HCT116 (cell line): ENCODE measurements at regions not wholly inside any gene's neighbourhood (a gene's known extent, or its start where the extent isn't known, plus 50 kb on each side); places are given as distances from the start of the nearest gene placed in this dataset.

ENCODE experiments used
- ATAC-seq: fragments of 200-7000 bp; cut with Tn5 transposase; 2 replicates; pipeline ENCODE4 v1.9.1; 2020; ENCODE audit warnings: mild to moderate bottlenecking, moderate library complexity
- BruUV-seq: library from RNA; stranded (reverse); fragments of 400-500 nt; replicated peaks from 2 replicates; lab custom pipeline; 2021; lab: Mats Ljungman, UMichigan
- CTCF ChIA-PET: fragments of 300-600 bp; sonication (Branson Sonifier 250); formaldehyde crosslinking; loops from one replicate; lab custom pipeline; 2021; ENCODE audit warnings: antibody characterized with exemption; lab: Charles Lee
- POLR2A ChIA-PET: fragments of 300-600, 350-600 bp; sonication (Branson Sonifier 250); formaldehyde crosslinking; loops from one replicate; lab custom pipeline; 2021; ENCODE audit warnings: antibody characterized with exemption; lab: Charles Lee
- RAD21 ChIA-PET, 2 experiments: fragments of 300-600 bp; sonication (Branson Sonifier 250); formaldehyde crosslinking; loops; one replicate each; lab custom pipeline; 2023; ENCODE audit warnings: low total read pairs in 2 of 2; ENCODE audit not compliant: uncharacterized antibody in 2 of 2, unreplicated experiment in 2 of 2, low non-redundant PET in 1 of 2; lab: Charles Lee
- DNase-seq: peaks from one replicate; pipeline ENCODE4 v3.0.0-alpha.2; 2010; ENCODE audit warnings: low read depth, low spot score
- H2AFZ ChIP-seq: fragments of 200-600 bp; shearing (Covaris generic), sonication (generic); 2 replicates; pipeline ENCODE4 v1.6.1; 2017; ENCODE audit warnings: low read depth, mixed run types, mixed read lengths, antibody characterized with exemption, low read length; ENCODE audit not compliant: poor library complexity, severe bottlenecking
- H3K27ac ChIP-seq: 2 replicates; pipeline ENCODE4 v1.5.1; 2012; ENCODE audit warnings: low read depth, low read length
- H3K27me3 ChIP-seq: fragments of 200-600 bp; sonication (generic); 2 replicates; pipeline ENCODE4 v1.6.1; 2016; ENCODE audit warnings: mixed run types, low read length, mixed read lengths; ENCODE audit not compliant: insufficient read depth
- H3K36me3 ChIP-seq, 2 experiments: fragments of 200-500 bp in 1 of 2; fragments of 200-600 bp in 1 of 2; sonication (Bioruptor generic) in 1 of 2; sonication (generic) in 1 of 2; 2 replicates each; pipeline versions ENCODE4 v1.5.1 to v1.6.1; 2014 to 2016; ENCODE audit warnings: low read length in 2 of 2, inconsistent platforms in 1 of 2, mixed read lengths in 1 of 2, mixed run types in 1 of 2; ENCODE audit not compliant: insufficient read depth in 2 of 2, control insufficient read depth in 1 of 2
- H3K4me1 ChIP-seq, 2 experiments: fragments of 200-600 bp in 1 of 2; sonication (generic) in 1 of 2; 2 replicates each; pipeline versions ENCODE4 v1.5.1 to v1.6.1; 2012 to 2017; ENCODE audit warnings: low read length in 2 of 2, inconsistent platforms in 1 of 2, mild to moderate bottlenecking in 1 of 2, mixed read lengths in 1 of 2, mixed run types in 1 of 2, moderate library complexity in 1 of 2; ENCODE audit not compliant: insufficient read depth in 2 of 2, control insufficient read depth in 1 of 2
- H3K4me2 ChIP-seq: fragments of 200-600 bp; sonication (generic); 2 replicates; pipeline ENCODE4 v1.6.1; 2017; ENCODE audit warnings: mixed run types, low read length, mixed read lengths
- H3K4me3 ChIP-seq, 2 experiments: fragments of 200-600 bp in 1 of 2; sonication (generic) in 1 of 2; replicated peaks in 1 of 2; 2 replicates each; pipeline ENCODE4 v1.5.1; 2011 to 2016; ENCODE audit warnings: low read length in 2 of 2, control low read depth in 1 of 2, low read depth in 1 of 2, mild to moderate bottlenecking in 1 of 2, mixed read lengths in 1 of 2, mixed run types in 1 of 2
- H3K79me2 ChIP-seq: fragments of 200-600 bp; sonication (generic); 2 replicates; pipeline ENCODE4 v1.6.1; 2017; ENCODE audit warnings: mild to moderate bottlenecking, mixed run types, low read length, moderate library complexity, mixed read lengths; ENCODE audit not compliant: insufficient read depth
- H3K9ac ChIP-seq: fragments of 200-600 bp; sonication (generic); 2 replicates; pipeline ENCODE4 v1.6.1; 2016; ENCODE audit warnings: low read length, mixed read lengths
- H3K9me2 ChIP-seq: fragments of 200-600 bp; sonication (generic), shearing (Covaris generic); 2 replicates; pipeline ENCODE4 v1.6.1; 2017; ENCODE audit warnings: mixed run types, mild to moderate bottlenecking, moderate library complexity; ENCODE audit not compliant: insufficient read depth
- H3K9me3 ChIP-seq, 2 experiments: fragments of 200-500 bp in 1 of 2; fragments of 200-600 bp in 1 of 2; sonication (Bioruptor generic) in 1 of 2; sonication (generic) in 1 of 2; 2 replicates each; pipeline ENCODE4 v1.6.1; 2014 to 2017; ENCODE audit warnings: low read length in 2 of 2, mixed read lengths in 2 of 2, inconsistent platforms in 1 of 2, low read depth in 1 of 2, mild to moderate bottlenecking in 1 of 2, mixed run types in 1 of 2, moderate library complexity in 1 of 2; ENCODE audit not compliant: control insufficient read depth in 1 of 2, insufficient read depth in 1 of 2
- H4K20me1 ChIP-seq: fragments of 200-600 bp; sonication (generic), shearing (Covaris generic); 2 replicates; pipeline ENCODE4 v1.6.1; 2017; ENCODE audit warnings: mixed run types, mild to moderate bottlenecking, moderate library complexity; ENCODE audit not compliant: insufficient read depth
- CBX3 ChIP-seq: IDR thresholded peaks from 2 replicates; pipeline ENCODE4 v1.6.1; 2012; ENCODE audit warnings: low read depth
- CEBPB ChIP-seq: IDR thresholded peaks from 2 replicates; pipeline ENCODE4 v1.6.1; 2012; ENCODE audit warnings: low read depth
- EGR1 ChIP-seq: IDR thresholded peaks from 2 replicates; pipeline ENCODE4 v1.6.1; 2012; ENCODE audit warnings: low read depth
- EZH2 ChIP-seq: fragments of 200-600 bp; sonication (generic); IDR thresholded peaks from 2 replicates; pipeline ENCODE4 v1.6.1; 2017; ENCODE audit warnings: antibody characterized with exemption, mixed run types
- EZH2phosphoT487 ChIP-seq: fragments of 200-600 bp; IDR thresholded peaks from 2 replicates; pipeline ENCODE4 v1.6.1; 2018; ENCODE audit warnings: antibody characterized with exemption, borderline replicate concordance
- FOSL1 ChIP-seq: IDR thresholded peaks from 2 replicates; pipeline ENCODE4 v1.6.1; 2012; ENCODE audit warnings: low read depth
- JUND ChIP-seq: IDR thresholded peaks from 2 replicates; pipeline ENCODE4 v1.6.1; 2012
- POLR2A ChIP-seq: IDR thresholded peaks from 2 replicates; pipeline ENCODE4 v1.7.0; 2011; ENCODE audit warnings: borderline replicate concordance; ENCODE audit not compliant: insufficient read depth, insufficient read length; ENCODE audit errors: extremely low read depth
- POLR2AphosphoS5 ChIP-seq: IDR thresholded peaks from 2 replicates; pipeline ENCODE4 v1.6.1; 2011; ENCODE audit warnings: mild to moderate bottlenecking, low read depth, low read length, moderate library complexity
- SIN3A ChIP-seq: IDR thresholded peaks from 2 replicates; pipeline ENCODE4 v1.6.1; 2012; ENCODE audit warnings: low read depth
- SP1 ChIP-seq: IDR thresholded peaks from 2 replicates; pipeline ENCODE4 v1.6.1; 2012; ENCODE audit warnings: low read depth
- TCF7L2 ChIP-seq: IDR thresholded peaks from 2 replicates; pipeline ENCODE4 v1.7.0; 2011; ENCODE audit warnings: borderline replicate concordance, inconsistent platforms; ENCODE audit not compliant: insufficient read depth, insufficient read length; ENCODE audit errors: extremely low read depth
- YY1 ChIP-seq: IDR thresholded peaks from 2 replicates; pipeline ENCODE4 v1.6.1; 2011; ENCODE audit warnings: low read length, low read depth, moderate library complexity, mild to moderate bottlenecking; ENCODE audit not compliant: insufficient replicate concordance; ENCODE audit errors: extremely low read depth
- ZNF274 ChIP-seq: fragments of 200-500 bp; sonication (Bioruptor generic); IDR thresholded peaks from 2 replicates; pipeline ENCODE4 v1.6.1; 2014; ENCODE audit warnings: mild to moderate bottlenecking, low read depth, low read length, inconsistent platforms
- intact Hi-C: fragments of 100-400 bp; cut with micrococcal nuclease; formaldehyde crosslinking; loops from 2 replicates; pipeline ENCODE4 v1.10.0; 2022
- TF ChIP-seq, protein P1 (sequence below), 3 experiments: fragments of 200-600 bp in 1 of 3; sonication (generic) in 1 of 3; IDR thresholded peaks in 2 of 3; conservative IDR thresholded peaks in 1 of 3; 2 replicates each; pipeline ENCODE4 v1.5.1; 2012 to 2017; ENCODE audit warnings: low read depth in 2 of 3, low read length in 2 of 3, antibody characterized with exemption in 1 of 3, borderline replicate concordance in 1 of 3, control low read depth in 1 of 3, mild to moderate bottlenecking in 1 of 3, mixed read lengths in 1 of 3, mixed run types in 1 of 3, moderate library complexity in 1 of 3; ENCODE audit not compliant: insufficient read depth in 1 of 3
- TF ChIP-seq, protein P2 (sequence below): IDR thresholded peaks from 2 replicates; pipeline ENCODE4 v1.6.1; 2012
- TF ChIP-seq, protein P3 (sequence below): IDR thresholded peaks from 2 replicates; pipeline ENCODE4 v1.6.1; 2011; ENCODE audit warnings: mild to moderate bottlenecking, low read length, moderate library complexity; ENCODE audit not compliant: insufficient replicate concordance; ENCODE audit errors: extremely low read depth
- TF ChIP-seq, protein P4 (sequence below): IDR thresholded peaks from 2 replicates; pipeline ENCODE4 v1.6.1; 2012

DNA sequence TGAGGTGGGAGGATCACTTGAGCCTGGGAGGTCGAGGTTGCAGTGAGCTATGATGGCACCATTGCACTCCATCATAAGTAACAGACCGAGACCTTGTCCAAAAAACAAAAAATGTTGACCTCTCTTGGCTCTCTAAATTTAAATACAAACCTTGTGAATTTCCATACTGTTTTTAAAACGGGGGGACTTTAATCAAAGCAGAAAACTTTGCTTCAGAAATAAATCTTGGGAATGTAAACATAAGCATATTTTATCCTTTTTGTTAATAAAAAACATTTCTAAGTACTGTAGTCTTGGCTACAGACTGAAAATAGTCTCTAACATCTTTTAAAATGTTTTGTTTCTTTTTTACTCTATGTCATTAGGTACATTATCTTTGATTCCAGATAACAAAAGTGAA, 130.7 kb upstream of the RASSF8 start:
- CTCF ChIA-PET: no interaction called here
- no TSS peak for BruUV-seq
- DNase-seq (no peak), ATAC-seq (no peak)
- Histone ChIP-seq H3K4me3 (no peak overlapping the region), H3K27ac (no peak overlapping the region), H4K20me1 (no peaks in the 10 kb centered on the region), H3K9ac (no peak overlapping the region), H3K9me3 (no peaks in the 10 kb centered on the region), H3K27me3 (peaks cover 5% of the 10 kb centered on the region; the same call in 1 of the 2 replicates), H3K4me1 (no peaks in the 10 kb centered on the region), H3K4me2 (no peak overlapping the region), H3K79me2 (no peaks in the 10 kb centered on the region), H2AFZ (no peak overlapping the region), H3K36me3 (no peaks in the 10 kb centered on the region), H3K9me2 (no peaks in the 10 kb centered on the region)
- no peak for TF ChIP-seq EGR1
- no peak for TF ChIP-seq EZH2
- TF ChIP-seq ZNF274: no peak
- no peak for TF ChIP-seq YY1
- no peak for TF ChIP-seq SP1
- no peak for TF ChIP-seq JUND
- TF ChIP-seq CEBPB: no peak
- TF ChIP-seq, protein P1, sequence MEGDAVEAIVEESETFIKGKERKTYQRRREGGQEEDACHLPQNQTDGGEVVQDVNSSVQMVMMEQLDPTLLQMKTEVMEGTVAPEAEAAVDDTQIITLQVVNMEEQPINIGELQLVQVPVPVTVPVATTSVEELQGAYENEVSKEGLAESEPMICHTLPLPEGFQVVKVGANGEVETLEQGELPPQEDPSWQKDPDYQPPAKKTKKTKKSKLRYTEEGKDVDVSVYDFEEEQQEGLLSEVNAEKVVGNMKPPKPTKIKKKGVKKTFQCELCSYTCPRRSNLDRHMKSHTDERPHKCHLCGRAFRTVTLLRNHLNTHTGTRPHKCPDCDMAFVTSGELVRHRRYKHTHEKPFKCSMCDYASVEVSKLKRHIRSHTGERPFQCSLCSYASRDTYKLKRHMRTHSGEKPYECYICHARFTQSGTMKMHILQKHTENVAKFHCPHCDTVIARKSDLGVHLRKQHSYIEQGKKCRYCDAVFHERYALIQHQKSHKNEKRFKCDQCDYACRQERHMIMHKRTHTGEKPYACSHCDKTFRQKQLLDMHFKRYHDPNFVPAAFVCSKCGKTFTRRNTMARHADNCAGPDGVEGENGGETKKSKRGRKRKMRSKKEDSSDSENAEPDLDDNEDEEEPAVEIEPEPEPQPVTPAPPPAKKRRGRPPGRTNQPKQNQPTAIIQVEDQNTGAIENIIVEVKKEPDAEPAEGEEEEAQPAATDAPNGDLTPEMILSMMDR (IDR thresholded peaks at IDR 0.05 in 2 of 3, conservative IDR thresholded peaks at IDR 0.05 in 1 of 3; ENCODE audit: borderline replicate concordance in 1 of 3, insufficient read depth in 1 of 3, low read depth in 2 of 3, low read length in 2 of 3): no peak
- TF ChIP-seq CBX3: no peak
- TF ChIP-seq, protein P2, sequence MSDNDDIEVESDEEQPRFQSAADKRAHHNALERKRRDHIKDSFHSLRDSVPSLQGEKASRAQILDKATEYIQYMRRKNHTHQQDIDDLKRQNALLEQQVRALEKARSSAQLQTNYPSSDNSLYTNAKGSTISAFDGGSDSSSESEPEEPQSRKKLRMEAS: no peak
- no peak for TF ChIP-seq POLR2AphosphoS5
- TF ChIP-seq, protein P3, sequence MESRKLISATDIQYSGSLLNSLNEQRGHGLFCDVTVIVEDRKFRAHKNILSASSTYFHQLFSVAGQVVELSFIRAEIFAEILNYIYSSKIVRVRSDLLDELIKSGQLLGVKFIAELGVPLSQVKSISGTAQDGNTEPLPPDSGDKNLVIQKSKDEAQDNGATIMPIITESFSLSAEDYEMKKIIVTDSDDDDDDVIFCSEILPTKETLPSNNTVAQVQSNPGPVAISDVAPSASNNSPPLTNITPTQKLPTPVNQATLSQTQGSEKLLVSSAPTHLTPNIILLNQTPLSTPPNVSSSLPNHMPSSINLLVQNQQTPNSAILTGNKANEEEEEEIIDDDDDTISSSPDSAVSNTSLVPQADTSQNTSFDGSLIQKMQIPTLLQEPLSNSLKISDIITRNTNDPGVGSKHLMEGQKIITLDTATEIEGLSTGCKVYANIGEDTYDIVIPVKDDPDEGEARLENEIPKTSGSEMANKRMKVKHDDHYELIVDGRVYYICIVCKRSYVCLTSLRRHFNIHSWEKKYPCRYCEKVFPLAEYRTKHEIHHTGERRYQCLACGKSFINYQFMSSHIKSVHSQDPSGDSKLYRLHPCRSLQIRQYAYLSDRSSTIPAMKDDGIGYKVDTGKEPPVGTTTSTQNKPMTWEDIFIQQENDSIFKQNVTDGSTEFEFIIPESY: no peak
- no peak for TF ChIP-seq FOSL1
- no peak for TF ChIP-seq EZH2phosphoT487
- TF ChIP-seq, protein P4, sequence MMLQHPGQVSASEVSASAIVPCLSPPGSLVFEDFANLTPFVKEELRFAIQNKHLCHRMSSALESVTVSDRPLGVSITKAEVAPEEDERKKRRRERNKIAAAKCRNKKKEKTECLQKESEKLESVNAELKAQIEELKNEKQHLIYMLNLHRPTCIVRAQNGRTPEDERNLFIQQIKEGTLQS: no peak
- no peak for TF ChIP-seq SIN3A
- TF ChIP-seq POLR2A: no peak
- no peak for TF ChIP-seq TCF7L2
- POLR2A ChIA-PET: no interaction called here
- intact Hi-C loops: no loop called here
- RAD21 ChIA-PET: no interaction called here
